NCI-H2107 (cell line): ENCODE measurements at regions not wholly inside any gene's neighbourhood (a gene's known extent, or its start where the extent isn't known, plus 50 kb on each side); places are given as distances from the start of the nearest gene placed in this dataset.
"Not testable (repeated sequence)": the region's sequence is repeated elsewhere in the genome, so short reads cannot be mapped to it uniquely, and the experiment has no call there.

ENCODE experiments used
- DNase-seq: peaks from one replicate; lab custom pipeline; 2025; lab: John Stamatoyannopoulos, UW

- no peak for DNase-seq
Observed at GRCh38 chr1:185404291-185404690, 87.2 kb upstream of the IVNS1ABP start.

GRCh38 chr1:185402930-185403329 is 85.9 kb upstream of the IVNS1ABP start:
- DNase-seq = no peak

- no peak for DNase-seq
Observed at GRCh38 chr1:185401019-185401418, 84.0 kb upstream of the IVNS1ABP start.

- DNase-seq = no peak
Observed at GRCh38 chr1:185400052-185400451, 83.0 kb upstream of the IVNS1ABP start.

GRCh38 chr1:185398599-185398998 is 81.6 kb upstream of the IVNS1ABP start:
- no peak for DNase-seq

GRCh38 chr1:185398022-185398421 is 81.0 kb upstream of the IVNS1ABP start:
- DNase-seq = no peak

- DNase-seq = no peak
Observed at GRCh38 chr1:185397183-185397582, 80.1 kb upstream of the IVNS1ABP start.

- DNase-seq = no peak
Observed at GRCh38 chr1:185396126-185396525, 79.1 kb upstream of the IVNS1ABP start.

- no peak for DNase-seq
Observed at GRCh38 chr1:185393815-185394214, 76.8 kb upstream of the IVNS1ABP start.

GRCh38 chr1:185393205-185393604 is 76.2 kb upstream of the IVNS1ABP start:
- no peak for DNase-seq

GRCh38 chr1:185388815-185389214 is 71.8 kb upstream of the IVNS1ABP start:
- DNase-seq = no peak

GRCh38 chr1:185388346-185388745 is 71.3 kb upstream of the IVNS1ABP start:
- no peak for DNase-seq

GRCh38 chr1:185385991-185386390 is 68.9 kb upstream of the IVNS1ABP start:
- DNase-seq = no peak

GRCh38 chr1:185383805-185384204 is 66.8 kb upstream of the IVNS1ABP start:
- not testable (repeated sequence) for DNase-seq

GRCh38 chr1:185377831-185378230 is 60.8 kb upstream of the IVNS1ABP start:
- no peak for DNase-seq

- no peak for DNase-seq
Observed at GRCh38 chr1:185376840-185377635, 60.0 kb upstream of the IVNS1ABP start.

- peak; percentile 36 for DNase-seq
Observed at GRCh38 chr1:185376288-185376687, 59.2 kb upstream of the IVNS1ABP start.

- no peak for DNase-seq
Observed at GRCh38 chr1:185375583-185375982, 58.5 kb upstream of the IVNS1ABP start.

- DNase-seq = no peak
Observed at GRCh38 chr1:185373813-185374529, 56.9 kb upstream of the IVNS1ABP start.

- no peak for DNase-seq
Observed at GRCh38 chr1:185369786-185370185, 52.7 kb upstream of the IVNS1ABP start.

- DNase-seq = no peak
Observed at GRCh38 chr1:185368913-185369491, 52.0 kb upstream of the IVNS1ABP start.

GRCh38 chr1:185368313-185368855 is 51.3 kb upstream of the IVNS1ABP start:
- DNase-seq = no peak

GRCh38 chr1:185367218-185367617 is 50.2 kb upstream of the IVNS1ABP start:
- no peak for DNase-seq
